Dermis blood vessel endothelial cell (primary cell): ENCODE measurements at regions not wholly inside any gene's neighbourhood (a gene's known extent, or its start where the extent isn't known, plus 50 kb on each side); places are given as distances from the start of the nearest gene placed in this dataset.
"Not testable (repeated sequence)": the region's sequence is repeated elsewhere in the genome, so short reads cannot be mapped to it uniquely, and the experiment has no call there.

Source experiments
- DNase-seq: peaks from one replicate; pipeline ENCODE4 v3.0.0; 2010

- not testable (repeated sequence) for DNase-seq
Measured at GRCh38 chr7:13817230-13817629, 172.2 kb downstream of the ETV1 start.

- DNase-seq, result no peak
Measured at GRCh38 chr7:13821152-13821787, 168.2 kb downstream of the ETV1 start.

- no peak for DNase-seq
Measured at GRCh38 chr7:13822678-13823077, 166.8 kb downstream of the ETV1 start.

GRCh38 chr7:13826752-13827151 is 162.7 kb downstream of the ETV1 start:
- DNase-seq, result no peak

- DNase-seq, result no peak
Measured at GRCh38 chr7:13827716-13828115, 161.8 kb downstream of the ETV1 start.

GRCh38 chr7:13829231-13829630 is 160.2 kb downstream of the ETV1 start:
- no peak for DNase-seq

- DNase-seq, result peak; percentile 62
Measured at GRCh38 chr7:13829914-13830900, 159.3 kb downstream of the ETV1 start.

GRCh38 chr7:13832346-13832745 is 157.1 kb downstream of the ETV1 start:
- DNase-seq, result no peak

- DNase-seq, result no peak
Measured at GRCh38 chr7:13834328-13834761, 155.1 kb downstream of the ETV1 start.

- no peak for DNase-seq
Measured at GRCh38 chr7:13835442-13835841, 154.0 kb downstream of the ETV1 start.

GRCh38 chr7:13839063-13839462 is 150.4 kb downstream of the ETV1 start:
- no peak for DNase-seq
